ENCODE measurements at regions not wholly inside any gene's neighbourhood (a gene's known extent, or its start where the extent isn't known, plus 50 kb on each side); places are given as distances from the start of the nearest gene placed in this dataset.

DNA sequence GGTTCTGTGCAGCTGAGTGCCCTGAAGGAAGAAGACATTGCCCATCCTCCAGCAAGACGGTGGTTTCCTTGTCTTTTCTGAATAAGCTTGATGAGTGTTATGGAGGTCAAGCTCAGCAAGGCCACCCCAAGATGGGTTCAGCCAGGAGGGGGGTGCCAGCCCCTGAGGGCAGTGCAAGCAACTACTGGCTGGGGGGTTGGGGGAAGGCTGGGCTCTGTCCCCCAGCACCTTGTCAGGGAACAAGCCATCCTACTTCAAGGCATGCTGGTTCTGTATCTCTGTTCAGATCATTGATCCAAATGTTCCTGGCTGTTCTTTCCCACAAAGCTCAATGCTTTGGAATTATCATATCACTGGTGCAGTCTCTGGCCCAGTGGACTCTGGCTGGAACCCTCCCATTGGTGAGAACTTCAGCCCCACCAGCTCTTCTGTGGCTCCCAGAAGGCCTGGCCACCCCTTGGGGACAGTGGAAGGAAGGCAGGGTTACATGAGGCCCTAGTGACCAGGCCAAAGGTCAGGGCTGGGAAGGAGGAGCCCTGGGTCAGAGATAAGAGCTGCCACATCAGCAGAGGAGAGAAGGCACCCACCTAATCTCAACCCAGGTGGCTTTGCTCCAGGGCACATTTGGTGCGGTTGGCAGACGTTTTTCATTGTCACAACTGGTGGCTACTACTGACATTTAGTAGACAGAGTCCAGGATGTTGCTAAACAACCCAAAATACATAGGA, 280.2 kb downstream of the IRX2 start:
- H3K27me3 Mint-ChIP-seq: peaks cover 0 to under 1% of the 10 kb centered on the region in 2 donors
- H3K4me1 Mint-ChIP-seq (ENCODE audit: low read depth in 2 of 2): no peaks in the 10 kb centered on the region
- H3K36me3 Mint-ChIP-seq (ENCODE audit: insufficient read depth): no peaks in the 10 kb centered on the region
- no peak overlapping the region for H3K4me3 Mint-ChIP-seq
- ATAC-seq (replicated peaks) (no peak), DNase-seq (no peak)
- H3K9me3 Mint-ChIP-seq: peaks cover 0 to 7% of the 10 kb centered on the region in 2 donors
- no peak overlapping the region for H3K27ac Mint-ChIP-seq

DNA sequence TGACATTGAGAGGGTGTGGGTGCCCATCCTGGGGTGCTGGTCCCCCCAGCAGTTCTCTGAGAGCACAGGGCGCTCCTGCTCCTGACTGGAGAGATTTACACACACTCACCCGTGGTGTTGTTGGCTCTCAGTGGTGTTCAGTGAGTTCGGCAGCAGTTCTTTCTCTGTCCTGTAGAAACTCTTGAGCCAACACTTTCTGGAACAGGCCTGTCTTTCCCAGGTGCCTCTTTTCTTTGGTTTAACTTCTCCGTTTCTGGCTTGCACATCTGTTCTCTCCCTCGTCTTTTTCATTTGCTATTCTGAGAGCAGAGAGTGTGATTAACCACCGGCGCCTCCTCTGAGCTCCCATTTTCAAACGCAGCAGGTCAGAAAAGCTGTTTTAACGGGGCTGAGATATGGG, 284.5 kb downstream of the IRX2 start:
- H3K27me3 Mint-ChIP-seq: peaks cover 0 to 2% of the 10 kb centered on the region in 2 donors

DNA sequence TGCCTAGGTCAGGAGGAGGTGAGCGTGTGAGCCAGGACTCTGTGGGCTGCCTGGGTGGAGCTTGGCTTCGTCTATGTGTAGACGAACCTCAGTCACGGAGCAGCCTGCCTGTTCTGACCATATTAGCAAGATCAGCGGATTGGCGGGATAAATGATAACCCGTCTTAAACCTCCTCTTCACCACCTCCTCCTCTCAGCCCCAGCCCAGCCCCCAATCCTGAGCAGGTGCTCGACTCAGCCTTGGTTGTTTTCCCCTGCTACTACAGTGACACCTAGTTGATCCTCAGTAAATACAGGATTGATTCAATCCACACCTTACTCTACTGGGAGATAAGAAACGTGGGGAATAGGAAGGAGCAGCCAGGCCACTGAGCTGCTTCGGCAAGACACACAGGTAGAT, 286.1 kb downstream of the IRX2 start:
- H3K4me1 Mint-ChIP-seq (ENCODE audit: low read depth in 2 of 2): peaks cover 0 to 1% of the 10 kb centered on the region in 2 donors

More for the DNA sequence above, 284.5 kb downstream of the IRX2 start:
- Mint-ChIP-seq H3K4me1 (ENCODE audit: low read depth in 2 of 2) (peaks cover 0 to 1% of the 10 kb centered on the region in 2 donors), H3K27ac (no peak overlapping the region), H3K4me3 (no peak overlapping the region), H3K9me3 (peaks cover 0 to 14% of the 10 kb centered on the region in 2 donors), H3K36me3 (ENCODE audit: insufficient read depth) (no peaks in the 10 kb centered on the region)
- DNase-seq: no peak
- no peak for ATAC-seq (replicated peaks)

GRCh38 chr5:2464141-2464540, 287.3 kb downstream of the IRX2 start:
- H3K9me3 Mint-ChIP-seq: peaks cover 0 to 13% of the 10 kb centered on the region in 2 donors
- H3K36me3 Mint-ChIP-seq (ENCODE audit: insufficient read depth): no peaks in the 10 kb centered on the region
- H3K4me1 Mint-ChIP-seq (ENCODE audit: low read depth in 2 of 2): peaks cover 0 to 1% of the 10 kb centered on the region in 2 donors
- H3K27ac Mint-ChIP-seq: no peak overlapping the region
- no peak overlapping the region for H3K4me3 Mint-ChIP-seq
- DNase-seq: no peak
- H3K27me3 Mint-ChIP-seq: peaks cover 0 to 8% of the 10 kb centered on the region in 2 donors
- no peak for ATAC-seq (replicated peaks)

More for the DNA sequence above, 286.1 kb downstream of the IRX2 start:
- no peak for DNase-seq
- no peak for ATAC-seq (replicated peaks)
- peaks cover 0 to 13% of the 10 kb centered on the region in 2 donors for H3K9me3 Mint-ChIP-seq
- H3K27me3 Mint-ChIP-seq: peaks cover 0 to 8% of the 10 kb centered on the region in 2 donors
- no peaks in the 10 kb centered on the region for H3K36me3 Mint-ChIP-seq (ENCODE audit: insufficient read depth)
- H3K4me3 Mint-ChIP-seq: no peak overlapping the region
- H3K27ac Mint-ChIP-seq: no peak overlapping the region

DNA sequence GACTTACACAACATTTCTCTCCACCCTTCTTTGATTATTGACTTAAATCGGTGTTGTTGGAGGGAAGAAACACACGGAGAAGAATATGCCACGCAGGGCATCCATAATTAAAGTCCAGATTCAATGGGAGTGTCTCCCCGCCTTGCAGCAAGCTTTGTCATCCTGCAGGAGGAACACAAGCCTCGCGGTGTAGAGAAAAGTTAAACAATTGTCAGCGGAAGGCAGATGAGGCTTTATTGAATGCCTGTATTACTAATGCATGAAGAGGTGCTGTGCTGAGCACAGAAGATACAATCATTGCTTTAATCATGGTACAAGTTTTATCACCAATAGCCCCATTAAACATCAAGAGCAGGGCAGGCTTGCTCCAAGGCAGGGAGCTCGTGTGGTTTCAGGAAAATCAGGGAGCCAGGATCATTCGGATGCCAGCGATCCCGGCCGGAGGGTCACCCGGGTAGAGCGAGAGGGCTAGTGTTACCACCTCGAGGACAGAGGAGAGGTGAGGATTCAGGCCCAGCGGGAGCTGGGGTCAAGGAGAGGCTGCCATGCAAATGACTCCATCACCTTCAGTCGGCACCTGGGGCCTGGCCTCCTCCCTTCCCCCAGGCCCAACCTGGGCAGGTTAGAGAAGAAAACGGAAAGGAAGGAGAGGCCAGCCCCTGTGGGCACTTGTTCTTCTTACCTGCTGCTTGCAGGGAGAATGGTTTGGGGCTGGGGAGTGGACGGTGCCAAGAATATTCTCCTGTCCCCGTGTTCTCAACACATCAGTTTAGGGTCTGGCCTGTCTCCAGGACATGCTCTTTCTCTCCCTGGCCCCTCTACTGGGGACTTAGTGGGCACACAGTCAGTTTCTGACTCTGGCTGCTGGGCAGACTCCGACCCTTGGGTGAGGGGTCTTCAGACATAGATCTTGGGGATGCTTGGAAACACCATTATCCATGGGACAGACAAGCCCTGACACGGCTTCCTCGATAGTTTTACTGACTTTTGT, 289.5 kb downstream of the IRX2 start:
- Mint-ChIP-seq H3K36me3 (ENCODE audit: insufficient read depth) (no peaks in the 10 kb centered on the region), H3K9me3 (peaks cover 0 to 13% of the 10 kb centered on the region in 2 donors), H3K4me1 (ENCODE audit: low read depth in 2 of 2) (peaks cover 0 to 1% of the 10 kb centered on the region in 2 donors), H3K27ac (no peak overlapping the region), H3K27me3 (peaks cover 0 to 8% of the 10 kb centered on the region in 2 donors), H3K4me3 (no peak overlapping the region)
- DNase-seq: no peak
- no peak for ATAC-seq (replicated peaks)

DNA sequence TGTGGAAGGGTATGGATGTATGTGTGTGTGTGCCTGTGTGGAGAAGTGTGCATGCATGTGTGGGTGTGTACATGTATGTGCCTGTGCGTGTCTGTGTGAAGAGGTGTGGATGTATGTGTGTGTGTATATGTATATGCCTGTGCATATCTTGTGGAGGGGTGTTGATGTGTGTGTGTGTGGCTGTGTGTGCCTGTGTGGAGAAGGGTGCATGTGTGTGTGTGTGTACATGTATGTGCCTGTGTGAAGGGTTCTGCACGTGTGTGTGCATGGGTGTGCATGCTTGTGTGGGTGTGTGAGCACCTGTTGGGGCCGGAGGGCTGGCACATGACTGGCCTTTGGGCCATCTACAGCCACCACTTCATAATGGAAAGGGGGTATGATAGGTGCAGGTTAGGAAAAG, 291.4 kb downstream of the IRX2 start:
- no peaks in the 10 kb centered on the region for H3K36me3 Mint-ChIP-seq (ENCODE audit: insufficient read depth)
- no peak overlapping the region for H3K27ac Mint-ChIP-seq
- H3K4me1 Mint-ChIP-seq (ENCODE audit: low read depth in 2 of 2): no peaks in the 10 kb centered on the region
- no peak overlapping the region for H3K4me3 Mint-ChIP-seq
- H3K27me3 Mint-ChIP-seq: peaks cover 0 to 8% of the 10 kb centered on the region in 2 donors
- no peak for ATAC-seq (replicated peaks)
- no peak for DNase-seq
- peaks cover 0 to 6% of the 10 kb centered on the region in 2 donors for H3K9me3 Mint-ChIP-seq

DNA sequence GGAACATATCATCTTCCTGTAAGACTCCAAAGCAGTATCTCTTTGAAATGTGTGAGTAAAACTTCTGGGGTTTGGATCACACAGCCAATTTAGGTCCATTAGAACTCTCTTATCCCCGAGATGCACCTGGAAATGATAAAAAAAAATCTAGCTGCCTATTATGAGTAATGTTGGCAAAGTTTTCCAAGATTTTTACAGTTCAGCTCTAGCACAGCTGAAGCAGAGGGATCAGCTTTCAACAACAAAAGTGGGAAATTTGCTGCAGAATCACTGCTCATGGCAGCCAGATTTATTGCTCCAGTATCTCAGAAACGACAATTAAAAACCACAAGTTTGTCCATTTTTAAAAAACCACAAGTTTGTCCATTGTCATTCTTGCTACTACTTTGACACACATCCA, 292.2 kb downstream of the IRX2 start:
- Mint-ChIP-seq H3K9me3 (peaks cover 0 to 6% of the 10 kb centered on the region in 2 donors), H3K4me3 (no peak overlapping the region), H3K4me1 (ENCODE audit: low read depth in 2 of 2) (no peaks in the 10 kb centered on the region), H3K27ac (no peak overlapping the region), H3K27me3 (peaks cover 0 to 8% of the 10 kb centered on the region in 2 donors), H3K36me3 (ENCODE audit: insufficient read depth) (no peaks in the 10 kb centered on the region)
- DNase-seq: no peak
- ATAC-seq (replicated peaks): no peak

- DNase-seq: no peak
- Mint-ChIP-seq H3K9me3 (no peaks in the 10 kb centered on the region), H3K36me3 (ENCODE audit: insufficient read depth) (no peaks in the 10 kb centered on the region), H3K4me1 (ENCODE audit: low read depth in 2 of 2) (no peaks in the 10 kb centered on the region), H3K4me3 (no peak overlapping the region), H3K27me3 (no peaks in the 10 kb centered on the region), H3K27ac (no peak overlapping the region)
- ATAC-seq (replicated peaks): no peak
Observed at GRCh38 chr5:2455878-2456277, 295.6 kb downstream of the IRX2 start.

GRCh38 chr5:2454876-2455275, 296.6 kb downstream of the IRX2 start:
- H3K4me1 Mint-ChIP-seq (ENCODE audit: low read depth in 2 of 2): no peaks in the 10 kb centered on the region
- DNase-seq (no peak), ATAC-seq (replicated peaks) (no peak)
- no peaks in the 10 kb centered on the region for H3K9me3 Mint-ChIP-seq
- H3K27me3 Mint-ChIP-seq: no peaks in the 10 kb centered on the region
- no peak overlapping the region for H3K4me3 Mint-ChIP-seq
- H3K36me3 Mint-ChIP-seq (ENCODE audit: insufficient read depth): no peaks in the 10 kb centered on the region
- H3K27ac Mint-ChIP-seq: no peak overlapping the region

DNA sequence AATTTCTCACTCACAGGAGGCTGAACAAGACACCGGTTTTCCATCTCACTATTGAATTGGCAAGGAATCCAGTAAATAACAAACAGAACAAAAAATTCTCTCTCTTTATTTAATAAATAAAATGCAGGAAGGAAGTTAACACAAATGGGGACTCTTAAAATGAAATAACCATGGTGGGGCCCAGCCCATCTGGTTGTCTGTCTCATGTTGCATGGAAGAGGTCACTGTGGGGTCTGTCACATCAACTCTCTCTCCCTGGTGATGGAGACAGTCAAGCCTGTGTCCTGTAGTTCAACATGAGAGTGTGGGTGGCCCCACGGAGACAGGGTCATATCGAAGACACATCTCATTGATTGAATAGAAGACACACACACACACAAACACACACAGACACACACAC, 297.7 kb downstream of the IRX2 start:
- no peak for ATAC-seq (replicated peaks)
- Mint-ChIP-seq H3K4me1 (ENCODE audit: low read depth in 2 of 2) (no peaks in the 10 kb centered on the region), H3K9me3 (no peaks in the 10 kb centered on the region), H3K4me3 (no peak overlapping the region), H3K27ac (no peak overlapping the region), H3K36me3 (ENCODE audit: insufficient read depth) (no peaks in the 10 kb centered on the region), H3K27me3 (no peaks in the 10 kb centered on the region)
- no peak for DNase-seq

DNA sequence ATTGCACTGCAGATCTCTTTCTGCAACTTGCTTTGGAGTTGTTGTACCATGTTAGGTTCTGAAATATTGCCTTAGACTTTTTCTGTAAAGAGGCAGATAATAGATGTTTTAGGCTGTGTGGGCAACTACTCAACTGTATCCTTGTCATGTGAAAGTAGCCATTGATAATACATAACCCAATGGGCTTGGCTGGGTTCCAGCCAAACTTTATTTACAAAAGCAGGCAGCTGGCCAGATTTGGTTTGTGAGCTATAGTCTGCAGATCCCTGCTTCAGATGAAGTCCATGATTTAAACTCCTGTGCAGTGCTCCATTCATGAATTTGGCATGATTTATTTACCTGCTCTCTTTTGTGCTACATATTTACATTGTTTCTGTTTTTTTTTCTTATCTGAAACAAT, 300.4 kb downstream of the IRX2 start:
- Mint-ChIP-seq H3K36me3 (ENCODE audit: insufficient read depth) (peaks cover 2% of the 10 kb centered on the region), H3K4me1 (ENCODE audit: low read depth in 2 of 2) (no peaks in the 10 kb centered on the region), H3K4me3 (no peak overlapping the region), H3K9me3 (peaks cover 5 to 14% of the 10 kb centered on the region in 2 donors), H3K27ac (no peak overlapping the region), H3K27me3 (no peaks in the 10 kb centered on the region)
- no peak for DNase-seq
- no peak for ATAC-seq (replicated peaks)

DNA sequence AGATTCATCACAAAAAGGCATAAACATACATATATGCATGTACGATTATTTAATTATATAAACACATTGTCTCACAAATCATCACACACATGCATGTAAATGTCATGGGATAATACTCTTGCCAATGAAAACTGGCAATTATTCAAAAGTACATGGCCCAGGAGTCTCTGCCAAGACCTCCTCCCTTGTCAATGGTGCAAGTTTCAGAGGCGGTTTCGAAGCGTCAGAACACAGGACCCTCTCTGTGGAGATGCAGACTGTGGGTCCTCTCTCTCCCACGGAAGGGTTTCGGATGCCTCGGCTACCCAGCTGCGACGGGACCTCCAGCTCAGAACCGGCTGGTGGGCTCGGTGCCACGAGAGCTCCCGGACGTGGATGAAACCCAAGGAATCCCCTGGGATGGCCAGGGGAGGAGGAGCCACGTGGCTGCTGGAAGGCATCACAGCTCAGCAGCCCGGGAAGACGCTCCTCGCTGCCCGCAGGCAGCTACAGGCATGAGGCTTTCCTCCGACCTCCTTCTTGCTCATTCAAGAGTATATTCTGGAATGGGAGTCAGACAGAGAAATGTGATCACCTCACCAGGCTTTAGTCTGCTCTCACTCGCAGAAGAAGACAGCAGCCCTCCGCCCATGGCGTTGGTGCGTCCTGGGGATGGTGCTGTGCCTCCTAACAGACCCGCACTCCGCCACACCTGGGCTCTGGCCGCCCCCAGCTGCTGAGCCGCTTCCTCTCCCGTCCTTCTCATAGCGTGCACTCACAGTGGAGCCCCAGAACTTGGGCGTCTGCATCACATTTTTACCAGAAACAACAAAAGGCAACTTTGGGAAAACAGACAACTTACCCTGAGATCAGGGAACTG, 308.8 kb downstream of the IRX2 start:
- Mint-ChIP-seq H3K9me3 (peaks cover 6 to 10% of the 10 kb centered on the region in 2 donors), H3K27ac (no peak overlapping the region), H3K36me3 (ENCODE audit: insufficient read depth) (peaks cover 2% of the 10 kb centered on the region), H3K27me3 (no peaks in the 10 kb centered on the region), H3K4me3 (no peak overlapping the region), H3K4me1 (ENCODE audit: low read depth in 2 of 2) (no peaks in the 10 kb centered on the region)
- DNase-seq (no peak), ATAC-seq (replicated peaks) (no peak)

Data from effector memory CD8-positive, alpha-beta T cell (primary cell).